ENCODE measurements at regions not wholly inside any gene's neighbourhood (a gene's known extent, or its start where the extent isn't known, plus 50 kb on each side); places are given as distances from the start of the nearest gene placed in this dataset.

DNA sequence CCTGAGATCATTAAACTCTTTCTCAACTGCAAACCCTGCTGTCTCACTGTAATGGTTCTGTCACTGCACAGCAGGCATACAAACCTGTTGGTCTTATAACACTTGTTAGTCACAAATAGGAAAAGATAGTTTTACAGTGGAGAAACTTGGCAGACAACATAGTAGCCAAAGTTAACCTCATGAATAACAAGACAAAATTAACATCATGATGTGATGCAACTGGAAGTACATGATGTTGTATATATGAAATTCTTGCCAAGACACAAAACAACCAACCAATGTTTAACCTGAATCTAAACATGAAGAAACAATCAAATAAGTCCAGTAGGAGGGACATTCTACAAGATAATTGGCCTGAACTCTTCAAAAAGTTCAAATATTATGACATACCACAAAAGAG, 189.3 kb downstream of the RNF152 start:
- H3K27me3 ChIP-seq (ENCODE audit: insufficient read depth, low read length), result no peaks in the 10 kb centered on the region
- TF ChIP-seq, protein P1, sequence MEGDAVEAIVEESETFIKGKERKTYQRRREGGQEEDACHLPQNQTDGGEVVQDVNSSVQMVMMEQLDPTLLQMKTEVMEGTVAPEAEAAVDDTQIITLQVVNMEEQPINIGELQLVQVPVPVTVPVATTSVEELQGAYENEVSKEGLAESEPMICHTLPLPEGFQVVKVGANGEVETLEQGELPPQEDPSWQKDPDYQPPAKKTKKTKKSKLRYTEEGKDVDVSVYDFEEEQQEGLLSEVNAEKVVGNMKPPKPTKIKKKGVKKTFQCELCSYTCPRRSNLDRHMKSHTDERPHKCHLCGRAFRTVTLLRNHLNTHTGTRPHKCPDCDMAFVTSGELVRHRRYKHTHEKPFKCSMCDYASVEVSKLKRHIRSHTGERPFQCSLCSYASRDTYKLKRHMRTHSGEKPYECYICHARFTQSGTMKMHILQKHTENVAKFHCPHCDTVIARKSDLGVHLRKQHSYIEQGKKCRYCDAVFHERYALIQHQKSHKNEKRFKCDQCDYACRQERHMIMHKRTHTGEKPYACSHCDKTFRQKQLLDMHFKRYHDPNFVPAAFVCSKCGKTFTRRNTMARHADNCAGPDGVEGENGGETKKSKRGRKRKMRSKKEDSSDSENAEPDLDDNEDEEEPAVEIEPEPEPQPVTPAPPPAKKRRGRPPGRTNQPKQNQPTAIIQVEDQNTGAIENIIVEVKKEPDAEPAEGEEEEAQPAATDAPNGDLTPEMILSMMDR (IDR thresholded peaks at IDR 0.05; ENCODE audit: extremely low read depth, low read depth, low read length), result no peak
- no peak overlapping the region for H3K4me3 ChIP-seq (ENCODE audit: insufficient read depth, low read length)
- no peaks in the 10 kb centered on the region for H3K36me3 ChIP-seq (ENCODE audit: insufficient read depth, low read length)
- no peaks in the 10 kb centered on the region for H4K20me1 ChIP-seq (ENCODE audit: insufficient read depth, low read length)
- no peaks in the 10 kb centered on the region for H3K9me3 ChIP-seq (ENCODE audit: low read depth, low read length)
- H3K4me2 ChIP-seq (ENCODE audit: insufficient read depth, low read length), result no peak overlapping the region
- H2AFZ ChIP-seq (ENCODE audit: low read length), result no peak overlapping the region
- H3K27ac ChIP-seq (ENCODE audit: low read depth, low read length), result peak overlapping the region; percentile 75
- peaks cover 19% of the 10 kb centered on the region for H3K4me1 ChIP-seq (ENCODE audit: insufficient read depth, low read length)
- no peak for DNase-seq (ENCODE audit: insufficient read length, low spot score, missing footprints)
- no peaks in the 10 kb centered on the region for H3K79me2 ChIP-seq (ENCODE audit: insufficient read depth, low read length)

- Histone ChIP-seq H3K36me3 (ENCODE audit: insufficient read depth, low read length) (no peaks in the 10 kb centered on the region), H3K4me3 (ENCODE audit: insufficient read depth, low read length) (no peak overlapping the region), H3K79me2 (ENCODE audit: insufficient read depth, low read length) (no peaks in the 10 kb centered on the region), H3K4me2 (ENCODE audit: insufficient read depth, low read length) (peak overlapping the region; percentile 45), H4K20me1 (ENCODE audit: insufficient read depth, low read length) (no peaks in the 10 kb centered on the region), H3K27me3 (ENCODE audit: insufficient read depth, low read length) (no peaks in the 10 kb centered on the region), H3K4me1 (ENCODE audit: insufficient read depth, low read length) (peaks cover 19% of the 10 kb centered on the region), H3K27ac (ENCODE audit: low read depth, low read length) (peak overlapping the region; percentile 75), H2AFZ (ENCODE audit: low read length) (peak overlapping the region; percentile 49), H3K9me3 (ENCODE audit: low read depth, low read length) (no peaks in the 10 kb centered on the region)
- peak; percentile 89 for DNase-seq (ENCODE audit: insufficient read length, low spot score, missing footprints)
- TF ChIP-seq, protein P1 (IDR thresholded peaks at IDR 0.05; ENCODE audit: extremely low read depth, low read depth, low read length), result no peak
These were observed 190.8 kb downstream of the RNF152 start for GRCh38 chr18:61702007-61702406.

GRCh38 chr18:61699397-61700110, 193.3 kb downstream of the RNF152 start:
- Histone ChIP-seq H2AFZ (ENCODE audit: low read length) (no peak overlapping the region), H3K27ac (ENCODE audit: low read depth, low read length) (no peak overlapping the region), H3K9me3 (ENCODE audit: low read depth, low read length) (no peaks in the 10 kb centered on the region), H3K79me2 (ENCODE audit: insufficient read depth, low read length) (no peaks in the 10 kb centered on the region), H3K27me3 (ENCODE audit: insufficient read depth, low read length) (no peaks in the 10 kb centered on the region), H3K4me1 (ENCODE audit: insufficient read depth, low read length) (peaks cover 19% of the 10 kb centered on the region), H3K4me3 (ENCODE audit: insufficient read depth, low read length) (no peak overlapping the region), H3K4me2 (ENCODE audit: insufficient read depth, low read length) (no peak overlapping the region), H3K36me3 (ENCODE audit: insufficient read depth, low read length) (no peaks in the 10 kb centered on the region), H4K20me1 (ENCODE audit: insufficient read depth, low read length) (no peaks in the 10 kb centered on the region)
- TF ChIP-seq, protein P1 (IDR thresholded peaks at IDR 0.05; ENCODE audit: extremely low read depth, low read depth, low read length), result no peak
- DNase-seq (ENCODE audit: insufficient read length, low spot score, missing footprints), result no peak

DNA sequence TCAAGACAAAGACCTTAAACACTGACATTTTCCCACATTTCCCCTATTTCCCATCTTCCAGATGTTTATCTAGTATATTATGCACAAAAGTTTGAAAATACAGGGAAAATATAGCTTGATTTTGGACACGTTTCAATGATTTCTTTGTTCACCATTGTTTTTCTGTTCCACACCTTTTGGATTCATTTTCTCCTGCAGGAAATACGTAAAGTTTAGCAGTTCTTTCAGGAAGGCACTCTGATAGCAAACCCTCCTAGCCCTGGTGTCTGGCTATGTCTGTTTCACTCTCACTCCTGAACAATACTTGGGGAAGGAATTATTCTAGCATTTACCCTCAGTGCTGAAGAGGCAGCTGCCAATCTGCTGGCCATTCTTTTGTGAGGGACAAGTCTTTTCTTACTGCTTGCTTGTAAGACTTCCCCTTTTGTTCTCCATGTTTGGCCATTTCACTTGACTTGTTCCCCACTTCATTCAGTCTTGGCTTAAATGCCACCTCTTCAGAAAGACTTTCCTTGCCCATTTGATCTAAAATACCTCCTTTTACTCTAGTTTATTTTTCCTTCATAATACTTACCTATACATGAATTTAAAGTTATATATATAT, 195.4 kb downstream of the RNF152 start:
- no peak overlapping the region for H3K27ac ChIP-seq (ENCODE audit: low read depth, low read length)
- no peaks in the 10 kb centered on the region for H3K9me3 ChIP-seq (ENCODE audit: low read depth, low read length)
- H2AFZ ChIP-seq (ENCODE audit: low read length), result no peak overlapping the region
- no peak overlapping the region for H3K4me2 ChIP-seq (ENCODE audit: insufficient read depth, low read length)
- H3K36me3 ChIP-seq (ENCODE audit: insufficient read depth, low read length), result no peaks in the 10 kb centered on the region
- no peaks in the 10 kb centered on the region for H4K20me1 ChIP-seq (ENCODE audit: insufficient read depth, low read length)
- TF ChIP-seq, protein P1 (IDR thresholded peaks at IDR 0.05; ENCODE audit: extremely low read depth, low read depth, low read length), result no peak
- H3K4me3 ChIP-seq (ENCODE audit: insufficient read depth, low read length), result no peak overlapping the region
- no peak for DNase-seq (ENCODE audit: insufficient read length, low spot score, missing footprints)
- H3K79me2 ChIP-seq (ENCODE audit: insufficient read depth, low read length), result no peaks in the 10 kb centered on the region
- H3K27me3 ChIP-seq (ENCODE audit: insufficient read depth, low read length), result no peaks in the 10 kb centered on the region
- peaks cover 10% of the 10 kb centered on the region for H3K4me1 ChIP-seq (ENCODE audit: insufficient read depth, low read length)
